Activated CD4-positive, alpha-beta T cell treated with anti-CD3 and anti-CD28 coated beads, Interleukin-10, Interleukin-2, amounts not matched to agents 100 ng/mL and 50 ng/mL, durations not matched to agents 16 hours and 8 hours (primary cell): ENCODE measurements at regions not wholly inside any gene's neighbourhood (a gene's known extent, or its start where the extent isn't known, plus 50 kb on each side); places are given as distances from the start of the nearest gene placed in this dataset.
"Not testable (repeated sequence)": the region's sequence is repeated elsewhere in the genome, so short reads cannot be mapped to it uniquely, and the experiment has no call there.

Experiments
- DNase-seq: peaks from one replicate; pipeline ENCODE4 v3.0.0-alpha.2; 2020

GRCh38 chr4:138414202-138414601 lies 172.1 kb upstream of the SLC7A11 start:
- DNase-seq, result no peak

- DNase-seq, result no peak
These were observed 171.1 kb upstream of the SLC7A11 start for GRCh38 chr4:138413273-138413672.

GRCh38 chr4:138412847-138413246 lies 170.7 kb upstream of the SLC7A11 start:
- no peak for DNase-seq

- DNase-seq, result no peak
These were observed 168.1 kb upstream of the SLC7A11 start for GRCh38 chr4:138410266-138410665.

- no peak for DNase-seq
These were observed 167.5 kb upstream of the SLC7A11 start for GRCh38 chr4:138409670-138410069.

GRCh38 chr4:138408758-138409157 lies 166.6 kb upstream of the SLC7A11 start:
- DNase-seq, result no peak

- no peak for DNase-seq
These were observed 165.2 kb upstream of the SLC7A11 start for GRCh38 chr4:138407329-138407728.

- DNase-seq, result no peak
These were observed 164.7 kb upstream of the SLC7A11 start for GRCh38 chr4:138406876-138407275.

GRCh38 chr4:138405934-138406567 lies 163.9 kb upstream of the SLC7A11 start:
- DNase-seq, result no peak

- DNase-seq, result no peak
These were observed 163.3 kb upstream of the SLC7A11 start for GRCh38 chr4:138405466-138405891.

- DNase-seq, result no peak
These were observed 162.7 kb upstream of the SLC7A11 start for GRCh38 chr4:138404801-138405200.

- DNase-seq, result no peak
These were observed 162.1 kb upstream of the SLC7A11 start for GRCh38 chr4:138404251-138404650.

- DNase-seq, result no peak
These were observed 159.2 kb upstream of the SLC7A11 start for GRCh38 chr4:138401334-138401733.

- no peak for DNase-seq
These were observed 158.4 kb upstream of the SLC7A11 start for GRCh38 chr4:138400543-138400942.

- DNase-seq, result no peak
These were observed 157.9 kb upstream of the SLC7A11 start for GRCh38 chr4:138400066-138400465.

- no peak for DNase-seq
These were observed 156.9 kb upstream of the SLC7A11 start for GRCh38 chr4:138399081-138399480.

GRCh38 chr4:138398322-138398721 lies 156.2 kb upstream of the SLC7A11 start:
- no peak for DNase-seq

- no peak for DNase-seq
These were observed 151.9 kb upstream of the SLC7A11 start for GRCh38 chr4:138393886-138394610.

GRCh38 chr4:138392751-138393308 lies 150.7 kb upstream of the SLC7A11 start:
- DNase-seq, result no peak

- no peak for DNase-seq
These were observed 148.0 kb upstream of the SLC7A11 start for GRCh38 chr4:138389976-138390685.

GRCh38 chr4:138374947-138375346 lies 132.8 kb upstream of the SLC7A11 start:
- DNase-seq, result no peak

- no peak for DNase-seq
These were observed 125.8 kb upstream of the SLC7A11 start for GRCh38 chr4:138367942-138368341.

- DNase-seq, result not testable (repeated sequence)
These were observed 110.3 kb upstream of the SLC7A11 start for GRCh38 chr4:138352446-138352845.

- peak; percentile 7 for DNase-seq
These were observed 105.9 kb upstream of the SLC7A11 start for GRCh38 chr4:138348055-138348454.
